Nephron (organoid): ENCODE measurements at regions not wholly inside any gene's neighbourhood (a gene's known extent, or its start where the extent isn't known, plus 50 kb on each side); places are given as distances from the start of the nearest gene placed in this dataset.

Source experiments
- H3K27ac Mint-ChIP-seq, 3 experiments: 2 replicates each; pipeline ENCODE4 v1.8.0; 2020; ENCODE audit warnings: mixed read lengths in 3 of 3, mild to moderate bottlenecking in 2 of 3, moderate library complexity in 1 of 3
- H3K27me3 Mint-ChIP-seq: 2 replicates; pipeline ENCODE4 v1.8.0; 2021; ENCODE audit warnings: low read depth, mild to moderate bottlenecking, moderate library complexity, mixed read lengths
- H3K36me3 Mint-ChIP-seq: 2 replicates; pipeline ENCODE4 v1.8.0; 2020; ENCODE audit warnings: low read depth, mixed read lengths
- H3K4me1 Mint-ChIP-seq: 2 replicates; pipeline ENCODE4 v1.8.0; 2020; ENCODE audit warnings: mixed read lengths
- H3K4me3 Mint-ChIP-seq, 3 experiments: 2 replicates each; pipeline ENCODE4 v1.8.0; 2020; ENCODE audit warnings: mild to moderate bottlenecking in 3 of 3, mixed read lengths in 3 of 3, moderate library complexity in 2 of 3
- H3K9me3 Mint-ChIP-seq: 2 replicates; pipeline ENCODE4 v1.8.0; 2020; ENCODE audit warnings: mixed read lengths
- CTCF ChIP-seq, 3 experiments: fragments of 200-600 bp; sonication (generic); IDR thresholded peaks; one replicate each; pipeline ENCODE4 v1.5.0; 2021; ENCODE audit warnings: antibody characterized with exemption in 3 of 3; ENCODE audit not compliant: unreplicated experiment in 3 of 3

- Mint-ChIP-seq H3K4me3 (no peak overlapping the region), H3K36me3 (no peaks in the 10 kb centered on the region), H3K27ac (no peak overlapping the region), H3K4me1 (no peaks in the 10 kb centered on the region), H3K27me3 (no peaks in the 10 kb centered on the region), H3K9me3 (peaks cover 17% of the 10 kb centered on the region)
- no peak for TF ChIP-seq CTCF (IDR thresholded peaks at IDR 0.05; ENCODE audit: unreplicated experiment in 3 of 3)
Observed at GRCh38 chr2:41441958-41442357, 605.9 kb upstream of the PKDCC start.

DNA sequence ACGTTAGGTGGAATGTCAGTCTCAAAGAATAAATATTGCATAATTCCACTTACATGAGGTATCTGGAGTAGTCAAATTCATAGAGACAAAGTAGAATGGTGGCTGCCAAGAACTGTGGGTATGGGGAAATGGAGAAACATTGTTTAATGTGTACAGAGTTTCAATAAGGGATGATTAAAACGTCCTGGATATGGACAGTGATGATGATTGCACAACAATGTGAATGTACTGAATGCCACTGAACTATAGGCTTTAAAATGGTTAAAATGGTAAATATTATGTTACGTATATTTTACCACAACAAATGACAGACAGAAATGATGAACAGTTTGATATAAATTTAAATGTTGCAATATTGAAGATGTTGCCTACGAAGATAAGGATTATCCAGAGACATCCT is 602.0 kb upstream of the PKDCC start:
- H3K9me3 Mint-ChIP-seq, result peaks cover 6% of the 10 kb centered on the region
- no peak overlapping the region for H3K4me3 Mint-ChIP-seq
- no peak overlapping the region for H3K27ac Mint-ChIP-seq
- H3K36me3 Mint-ChIP-seq, result no peaks in the 10 kb centered on the region
- TF ChIP-seq CTCF (IDR thresholded peaks at IDR 0.05; ENCODE audit: unreplicated experiment in 3 of 3), result no peak
- peaks cover 5% of the 10 kb centered on the region for H3K4me1 Mint-ChIP-seq
- H3K27me3 Mint-ChIP-seq, result no peaks in the 10 kb centered on the region

GRCh38 chr2:41446266-41446665 is 601.6 kb upstream of the PKDCC start:
- peaks cover 5% of the 10 kb centered on the region for H3K4me1 Mint-ChIP-seq
- TF ChIP-seq CTCF (IDR thresholded peaks at IDR 0.05; ENCODE audit: unreplicated experiment in 3 of 3), result no peak
- H3K27ac Mint-ChIP-seq, result no peak overlapping the region
- no peak overlapping the region for H3K4me3 Mint-ChIP-seq
- H3K36me3 Mint-ChIP-seq, result no peaks in the 10 kb centered on the region
- peaks cover 8% of the 10 kb centered on the region for H3K9me3 Mint-ChIP-seq
- H3K27me3 Mint-ChIP-seq, result no peaks in the 10 kb centered on the region

GRCh38 chr2:41448221-41448620 is 599.6 kb upstream of the PKDCC start:
- no peak overlapping the region for H3K27ac Mint-ChIP-seq
- peaks cover 11% of the 10 kb centered on the region for H3K9me3 Mint-ChIP-seq
- H3K27me3 Mint-ChIP-seq, result no peaks in the 10 kb centered on the region
- H3K36me3 Mint-ChIP-seq, result no peaks in the 10 kb centered on the region
- H3K4me3 Mint-ChIP-seq, result no peak overlapping the region
- H3K4me1 Mint-ChIP-seq, result peaks cover 5% of the 10 kb centered on the region
- TF ChIP-seq CTCF (IDR thresholded peaks at IDR 0.05; ENCODE audit: unreplicated experiment in 3 of 3), result no peak

DNA sequence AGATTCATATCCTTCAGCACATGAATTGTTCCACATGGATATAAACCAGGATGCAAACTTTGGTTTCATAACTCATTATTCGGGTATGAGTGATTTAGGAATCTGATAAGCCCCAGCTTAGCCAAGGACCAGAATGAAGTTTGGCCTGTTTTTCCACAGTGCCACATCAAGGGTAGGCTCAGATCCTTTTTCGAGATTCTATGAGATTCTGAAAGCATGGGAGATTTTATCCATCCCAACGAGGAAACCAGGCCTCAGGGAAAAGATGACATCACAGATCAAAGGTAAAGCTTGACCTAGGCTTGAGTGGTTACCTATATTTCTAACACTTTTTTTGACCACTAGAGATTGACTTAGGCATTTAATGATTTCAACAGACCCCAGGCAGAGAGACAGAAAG is 590.8 kb upstream of the PKDCC start:
- TF ChIP-seq CTCF (IDR thresholded peaks at IDR 0.05; ENCODE audit: unreplicated experiment in 3 of 3), result no peak
- Mint-ChIP-seq H3K9me3 (peaks cover 4% of the 10 kb centered on the region), H3K27me3 (no peaks in the 10 kb centered on the region), H3K4me3 (no peak overlapping the region), H3K27ac (no peak overlapping the region), H3K36me3 (no peaks in the 10 kb centered on the region), H3K4me1 (no peaks in the 10 kb centered on the region)

DNA sequence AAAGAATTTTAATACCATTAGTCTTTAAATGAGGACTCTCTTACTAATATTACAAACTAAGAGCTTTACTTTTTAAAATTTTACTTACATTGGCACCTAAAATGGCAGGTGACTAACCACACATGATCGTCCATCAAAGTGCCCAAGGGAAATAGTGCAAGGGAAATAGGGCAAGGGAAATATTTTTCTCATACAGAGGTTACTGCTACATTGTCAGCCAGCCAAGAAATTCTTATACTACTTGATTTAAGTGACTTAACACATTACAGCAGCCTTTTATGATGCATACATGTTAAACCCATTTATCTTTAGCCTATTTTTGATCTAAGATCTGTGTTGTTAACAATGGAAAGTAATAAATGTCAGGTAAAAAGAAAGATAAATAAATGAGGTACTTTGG is 587.2 kb upstream of the PKDCC start:
- Mint-ChIP-seq H3K27me3 (no peaks in the 10 kb centered on the region), H3K27ac (peak overlapping the region; percentile 7 to 53 (median 32)), H3K36me3 (no peaks in the 10 kb centered on the region), H3K9me3 (no peaks in the 10 kb centered on the region), H3K4me3 (no peak overlapping the region), H3K4me1 (peaks cover 10% of the 10 kb centered on the region)
- no peak for TF ChIP-seq CTCF (IDR thresholded peaks at IDR 0.05; ENCODE audit: unreplicated experiment in 3 of 3)
